ENCODE measurements at regions not wholly inside any gene's neighbourhood (a gene's known extent, or its start where the extent isn't known, plus 50 kb on each side); places are given as distances from the start of the nearest gene placed in this dataset.

- no peak for FAIRE-seq
- no peak for DNase-seq (ENCODE audit: low spot score)
Observed at GRCh38 chr4:25527034-25527433, 128.6 kb upstream of the SLC34A2 start.

GRCh38 chr4:25528391-25528790 is 127.3 kb upstream of the SLC34A2 start:
- DNase-seq (ENCODE audit: low spot score): no peak
- no peak for FAIRE-seq

- no peak for DNase-seq (ENCODE audit: low spot score)
- FAIRE-seq: no peak
Observed at GRCh38 chr4:25531272-25531671, 124.4 kb upstream of the SLC34A2 start.

- no peak for DNase-seq (ENCODE audit: low spot score)
- no peak for FAIRE-seq
Observed at GRCh38 chr4:25532591-25532990, 123.1 kb upstream of the SLC34A2 start.

GRCh38 chr4:25533256-25533655 is 122.4 kb upstream of the SLC34A2 start:
- FAIRE-seq: no peak
- no peak for DNase-seq (ENCODE audit: low spot score)

GRCh38 chr4:25535278-25535677 is 120.4 kb upstream of the SLC34A2 start:
- DNase-seq (ENCODE audit: low spot score) (peak; percentile 72), FAIRE-seq (peak; percentile 96)

GRCh38 chr4:25535701-25536473 is 119.8 kb upstream of the SLC34A2 start:
- FAIRE-seq (peak; percentile 42), DNase-seq (ENCODE audit: low spot score) (no peak)

- peak; percentile 74 for FAIRE-seq
- no peak for DNase-seq (ENCODE audit: low spot score)
Observed at GRCh38 chr4:25536564-25537320, 118.9 kb upstream of the SLC34A2 start.

- DNase-seq (ENCODE audit: low spot score) (no peak), FAIRE-seq (no peak)
Observed at GRCh38 chr4:25538430-25538829, 117.2 kb upstream of the SLC34A2 start.

- DNase-seq (ENCODE audit: low spot score) (no peak), FAIRE-seq (no peak)
Observed at GRCh38 chr4:25539241-25539640, 116.4 kb upstream of the SLC34A2 start.

GRCh38 chr4:25540734-25541133 is 114.9 kb upstream of the SLC34A2 start:
- no peak for DNase-seq (ENCODE audit: low spot score)
- no peak for FAIRE-seq

- FAIRE-seq (no peak), DNase-seq (ENCODE audit: low spot score) (no peak)
Observed at GRCh38 chr4:25547343-25547742, 108.3 kb upstream of the SLC34A2 start.

GRCh38 chr4:25549413-25549812 is 106.2 kb upstream of the SLC34A2 start:
- no peak for DNase-seq (ENCODE audit: low spot score)
- no peak for FAIRE-seq

- FAIRE-seq: no peak
- DNase-seq (ENCODE audit: low spot score): no peak
Observed at GRCh38 chr4:25550376-25551030, 105.1 kb upstream of the SLC34A2 start.

GRCh38 chr4:25551605-25552004 is 104.0 kb upstream of the SLC34A2 start:
- DNase-seq (ENCODE audit: low spot score) (no peak), FAIRE-seq (no peak)

GRCh38 chr4:25552580-25553271 is 102.9 kb upstream of the SLC34A2 start:
- FAIRE-seq (no peak), DNase-seq (ENCODE audit: low spot score) (no peak)

GRCh38 chr4:25559508-25559907 is 96.1 kb upstream of the SLC34A2 start:
- FAIRE-seq (no peak), DNase-seq (ENCODE audit: low spot score) (no peak)

GRCh38 chr4:25560605-25561004 is 95.0 kb upstream of the SLC34A2 start:
- DNase-seq (ENCODE audit: low spot score) (no peak), FAIRE-seq (no peak)

GRCh38 chr4:25563071-25563564 is 92.5 kb upstream of the SLC34A2 start:
- no peak for DNase-seq (ENCODE audit: low spot score)
- FAIRE-seq: no peak

- DNase-seq (ENCODE audit: low spot score): no peak
- no peak for FAIRE-seq
Observed at GRCh38 chr4:25564836-25565235, 90.8 kb upstream of the SLC34A2 start.

GRCh38 chr4:25567253-25567652 is 88.4 kb upstream of the SLC34A2 start:
- no peak for FAIRE-seq

GRCh38 chr4:25569716-25570115 is 85.9 kb upstream of the SLC34A2 start:
- no peak for FAIRE-seq

More at GRCh38 chr4:25567253-25567652, 88.4 kb upstream of the SLC34A2 start:
- DNase-seq (ENCODE audit: low spot score): no peak

More at GRCh38 chr4:25569716-25570115, 85.9 kb upstream of the SLC34A2 start:
- no peak for DNase-seq (ENCODE audit: low spot score)
